GM18861 (cell line): ENCODE measurements at regions not wholly inside any gene's neighbourhood (a gene's known extent, or its start where the extent isn't known, plus 50 kb on each side); places are given as distances from the start of the nearest gene placed in this dataset.
A peak's percentile ranks its signal among the peaks of the same experiment; 100 is the strongest.

Source experiments
- ATAC-seq: cut with Tn5 transposase; IDR thresholded peaks from one replicate; pipeline ENCODE4 v1.9.1; 2021; ENCODE audit not compliant: unreplicated experiment

GRCh38 chr2:8279506-8279905 is 402.4 kb upstream of the ID2 start:
- ATAC-seq: no peak

- no peak for ATAC-seq
Observed at GRCh38 chr2:8281234-8281633, 400.6 kb upstream of the ID2 start.

DNA sequence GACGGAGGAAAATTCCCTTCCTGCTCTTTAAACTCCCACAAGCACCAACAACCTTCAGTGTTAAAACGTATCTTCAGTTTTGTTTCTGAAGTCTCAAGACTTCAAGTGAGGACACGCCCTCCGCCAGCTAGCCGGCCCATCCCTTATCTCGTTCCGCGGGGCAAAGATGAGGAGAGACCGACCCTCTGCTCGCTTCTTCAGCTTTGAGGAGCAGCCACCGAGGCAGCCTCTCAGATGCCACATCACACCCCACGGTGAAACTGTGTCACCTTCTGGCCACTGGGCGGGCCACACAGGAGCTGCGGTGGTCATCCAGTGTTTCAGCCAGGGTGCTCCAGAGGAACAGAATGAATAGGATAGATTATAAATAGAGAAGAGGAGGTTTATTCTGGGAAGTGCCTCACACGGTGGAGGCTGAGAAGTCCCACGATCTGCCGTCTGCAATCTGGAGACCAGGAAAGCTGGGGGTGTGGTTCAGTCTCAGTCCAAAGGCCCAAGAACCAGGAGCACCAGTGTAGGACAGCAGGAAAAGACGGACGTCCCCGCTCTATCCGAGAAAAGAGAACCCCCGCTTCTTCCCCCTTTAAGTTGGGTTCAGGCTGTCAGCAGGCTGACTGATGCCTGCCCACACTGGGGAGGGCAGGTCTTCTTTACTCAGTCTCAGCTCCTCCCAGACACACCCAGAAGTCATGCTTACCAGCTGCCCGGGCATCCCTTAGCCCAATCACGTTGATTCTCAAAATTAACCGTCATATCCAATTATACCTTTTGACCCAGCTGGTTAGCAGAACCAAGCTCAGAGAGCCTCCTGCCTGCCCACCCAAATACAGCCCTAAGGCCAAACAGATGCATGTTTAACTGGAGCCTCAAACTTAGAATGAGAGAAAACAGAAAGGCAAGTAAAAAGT is 399.7 kb upstream of the ID2 start:
- no peak for ATAC-seq

GRCh38 chr2:8282858-8283252 is 399.0 kb upstream of the ID2 start:
- ATAC-seq: no peak

- no peak for ATAC-seq
Observed at GRCh38 chr2:8285081-8285480, 396.8 kb upstream of the ID2 start.

DNA sequence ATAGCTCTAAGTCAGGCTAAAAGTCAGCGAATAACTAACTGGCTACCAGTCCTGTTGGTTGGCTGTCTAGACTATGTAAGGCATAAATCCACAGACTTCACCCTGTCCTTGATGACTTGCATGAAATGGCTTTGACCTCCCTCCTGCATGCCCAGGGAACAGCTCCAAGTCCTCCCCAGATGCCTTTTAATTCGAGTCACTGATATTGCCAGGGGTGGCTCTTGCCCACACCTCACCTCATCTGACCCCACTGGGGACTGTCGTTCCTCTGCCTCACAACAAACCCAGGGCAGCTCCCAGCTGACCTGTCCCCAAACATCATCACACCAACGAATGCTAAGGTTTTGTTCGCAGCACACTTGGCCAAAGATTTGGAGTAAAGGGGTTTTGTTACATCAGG is 396.0 kb upstream of the ID2 start:
- no peak for ATAC-seq

DNA sequence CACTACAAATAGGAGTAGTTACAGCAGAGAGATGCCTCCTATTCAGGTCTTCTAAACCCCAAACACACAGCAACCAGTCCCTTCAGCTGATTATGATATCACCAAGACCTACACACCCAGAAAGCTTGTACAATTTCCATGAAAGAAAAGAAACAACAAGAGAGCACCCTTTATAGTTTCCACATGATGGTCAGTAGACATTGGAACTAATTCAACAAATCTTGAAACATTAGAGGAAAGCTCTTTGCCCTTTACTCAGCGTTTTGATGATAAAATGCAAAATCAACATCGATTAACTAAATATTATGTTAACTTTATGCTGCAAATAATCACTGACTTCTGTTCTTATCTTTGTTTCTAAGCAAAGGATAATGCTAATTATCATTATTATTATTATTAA is 393.6 kb upstream of the ID2 start:
- ATAC-seq: no peak

DNA sequence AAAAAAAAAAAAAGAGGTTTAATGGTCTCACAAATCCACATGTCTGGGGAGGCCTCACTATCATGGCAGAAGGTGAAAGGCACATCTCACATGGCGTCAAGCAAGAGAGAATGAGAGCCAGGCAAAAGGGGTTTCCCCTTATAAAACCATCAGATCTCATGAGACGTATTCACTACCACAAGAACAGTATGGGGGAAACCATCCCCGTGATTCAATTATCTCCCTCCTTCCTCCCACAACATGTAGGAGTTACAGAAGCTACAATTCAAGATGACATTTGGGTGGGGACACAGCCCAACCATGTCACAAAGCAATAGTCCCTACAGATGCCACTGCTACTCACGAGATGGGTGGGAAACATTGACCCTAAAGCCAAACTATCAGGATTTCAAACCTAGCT is 392.7 kb upstream of the ID2 start:
- ATAC-seq: no peak

- ATAC-seq: no peak
Observed at GRCh38 chr2:8290771-8291352, 391.0 kb upstream of the ID2 start.

DNA sequence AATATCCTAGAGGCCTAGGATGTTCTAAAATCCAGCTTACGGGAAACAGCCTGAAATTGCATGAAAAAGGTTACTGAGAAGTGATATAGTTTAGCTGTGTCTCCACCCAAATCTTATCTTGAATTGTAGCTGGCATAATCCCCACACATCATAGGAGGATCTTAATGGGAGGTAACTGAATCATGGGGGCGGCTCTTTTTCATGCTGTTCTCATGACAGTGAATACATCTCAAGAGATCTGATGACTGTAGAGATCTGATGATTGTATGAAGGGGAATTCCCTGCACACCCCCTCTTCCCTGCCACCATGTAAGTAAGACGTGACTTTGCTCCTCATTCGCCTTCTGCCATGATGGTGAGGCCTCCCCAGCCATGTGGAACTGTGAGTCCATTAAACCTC is 385.6 kb upstream of the ID2 start:
- no peak for ATAC-seq

DNA sequence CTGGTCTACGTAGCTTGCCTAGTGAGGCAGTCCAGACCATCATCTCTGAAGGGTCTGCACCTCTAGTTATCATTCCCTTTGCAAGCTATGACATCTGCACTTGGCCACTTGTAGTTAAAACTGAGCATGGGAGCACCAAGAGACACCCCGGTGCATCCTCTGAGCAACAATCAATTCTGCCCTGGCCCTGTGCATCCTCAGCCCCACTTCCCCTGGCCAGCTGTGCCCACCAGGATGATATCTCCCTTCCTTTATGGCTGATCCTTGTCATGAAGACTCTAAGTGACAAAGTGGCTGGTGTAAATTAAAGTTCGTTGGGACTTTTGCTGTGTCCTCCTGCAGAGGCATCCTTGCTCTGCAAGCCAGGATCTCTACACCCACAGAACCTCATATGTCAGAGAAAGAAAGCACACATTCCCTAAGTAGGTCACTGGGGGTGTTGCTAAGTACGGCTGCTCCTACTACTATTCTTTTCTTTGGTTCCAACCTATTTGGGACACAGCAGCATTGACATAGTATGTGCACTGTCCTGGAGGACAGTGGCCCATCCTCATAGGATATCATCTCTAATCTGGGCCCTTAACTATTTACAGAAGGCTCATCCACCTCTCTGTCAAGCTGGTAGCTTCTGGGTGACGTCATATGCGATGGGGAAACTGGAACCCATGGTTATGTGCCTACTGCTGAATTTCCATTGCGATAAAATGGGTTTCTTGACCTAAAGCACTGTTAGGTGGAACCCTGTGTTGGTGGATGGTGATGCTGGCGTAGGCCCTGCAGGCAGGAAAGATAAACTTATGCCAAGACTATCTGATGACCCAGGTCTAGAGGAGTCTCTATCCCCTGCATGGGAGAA is 384.3 kb upstream of the ID2 start:
- no peak for ATAC-seq

DNA sequence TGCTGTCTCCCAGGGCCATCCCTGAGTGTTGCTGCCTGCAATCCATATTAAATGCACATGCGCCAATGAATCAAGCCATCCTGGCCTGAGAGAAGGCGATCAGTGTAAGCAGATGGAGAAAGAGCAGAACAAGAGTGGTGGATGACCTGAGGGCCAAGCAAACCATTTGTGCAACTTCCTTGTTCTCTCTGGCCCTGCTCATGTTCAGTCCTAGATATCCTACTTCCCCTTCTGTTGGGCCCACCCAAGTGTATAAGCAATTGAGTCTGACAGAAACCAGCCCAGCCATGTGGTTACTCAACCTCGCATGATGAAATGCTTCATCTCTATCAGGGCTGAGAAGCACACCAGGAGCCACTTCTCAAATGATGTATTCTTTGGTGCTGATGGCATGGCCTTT is 383.1 kb upstream of the ID2 start:
- no peak for ATAC-seq

DNA sequence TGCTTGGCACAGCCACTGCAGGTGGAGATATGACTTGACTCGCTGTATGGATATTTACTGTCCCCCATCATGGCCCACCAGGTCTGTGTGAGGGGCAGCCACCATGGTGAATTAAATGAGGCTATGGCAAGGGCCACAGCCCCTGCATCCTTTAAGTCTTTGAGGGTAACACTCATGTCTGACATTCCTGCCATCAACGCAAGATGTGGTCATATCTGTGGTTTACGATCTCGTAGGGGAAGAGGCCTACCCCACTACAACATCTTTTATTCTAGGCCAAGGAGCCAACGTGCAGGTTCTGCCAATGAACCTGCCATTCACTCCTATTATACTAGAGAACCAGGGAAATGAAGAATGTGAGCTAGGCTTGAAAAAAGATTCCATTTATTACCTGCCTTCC is 381.6 kb upstream of the ID2 start:
- no peak for ATAC-seq

GRCh38 chr2:8300905-8301304 is 381.0 kb upstream of the ID2 start:
- ATAC-seq: no peak

- ATAC-seq: peak; percentile 53
Observed at GRCh38 chr2:8303322-8303832, 378.5 kb upstream of the ID2 start.

- ATAC-seq: no peak
Observed at GRCh38 chr2:8304821-8305766, 376.8 kb upstream of the ID2 start.

DNA sequence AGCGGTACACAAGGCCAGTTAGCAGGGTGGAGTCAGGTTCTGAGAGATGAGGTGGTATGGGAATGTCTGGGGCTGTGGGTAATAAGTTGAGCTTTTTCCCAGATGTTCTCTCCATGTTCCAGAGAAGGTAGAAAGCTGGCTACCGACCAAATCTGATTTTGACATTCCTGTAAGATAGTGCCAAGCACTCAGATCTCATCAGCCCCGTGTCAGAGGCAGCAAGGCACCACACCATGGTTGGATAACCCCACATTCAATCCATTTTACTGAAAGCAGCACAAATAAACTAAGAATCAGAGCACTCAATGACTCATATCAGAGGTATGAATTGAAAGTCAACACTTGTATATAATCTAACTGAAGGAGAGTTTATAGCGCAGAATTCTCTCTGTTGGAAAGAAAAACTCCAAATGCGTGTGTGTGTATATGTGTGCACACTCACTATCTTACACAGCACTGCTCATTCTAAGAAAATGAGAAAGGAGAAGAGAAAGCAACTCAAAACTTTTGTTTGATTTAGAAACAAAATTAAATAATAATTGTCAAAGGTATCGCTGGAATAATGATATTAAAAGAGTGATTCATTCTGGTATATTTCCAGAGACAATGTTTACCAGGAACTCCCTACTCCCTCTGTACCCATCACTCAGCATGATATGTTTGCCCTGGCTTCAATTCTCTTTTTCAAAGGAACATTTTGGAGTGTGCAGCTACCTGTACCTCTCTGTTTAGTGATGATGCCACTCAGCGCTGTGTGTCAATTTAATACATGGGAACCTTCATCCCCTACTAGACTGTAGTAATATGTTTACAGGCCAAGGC is 375.1 kb upstream of the ID2 start:
- ATAC-seq: no peak

GRCh38 chr2:8307606-8308180 is 374.2 kb upstream of the ID2 start:
- ATAC-seq: no peak

DNA sequence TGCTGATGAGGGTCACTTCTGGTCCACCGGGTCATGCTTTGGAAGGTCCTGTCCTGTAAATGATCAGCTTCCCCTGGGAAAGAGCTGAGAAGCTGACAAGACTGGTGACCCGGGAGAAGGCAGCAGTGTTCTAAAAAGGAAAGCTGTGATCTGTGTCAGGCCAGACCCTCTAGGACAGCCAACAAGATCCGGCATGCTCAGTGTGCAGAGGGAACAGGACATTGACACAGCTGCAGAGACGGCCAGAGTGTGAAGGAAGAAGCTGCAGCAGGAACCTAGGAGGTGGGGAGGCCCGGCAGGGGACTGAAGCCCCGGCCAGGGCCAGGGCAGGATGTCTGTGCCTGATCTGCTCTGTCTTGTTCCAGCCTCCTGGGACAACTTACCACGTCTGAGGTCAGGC is 372.7 kb upstream of the ID2 start:
- ATAC-seq: no peak
